DMS153 (cell line): ENCODE measurements at regions not wholly inside any gene's neighbourhood (a gene's known extent, or its start where the extent isn't known, plus 50 kb on each side); places are given as distances from the start of the nearest gene placed in this dataset.
"Not testable (repeated sequence)": the region's sequence is repeated elsewhere in the genome, so short reads cannot be mapped to it uniquely, and the experiment has no call there.

Experiments used
- DNase-seq: peaks from one replicate; lab custom pipeline; 2025; lab: John Stamatoyannopoulos, UW

DNA sequence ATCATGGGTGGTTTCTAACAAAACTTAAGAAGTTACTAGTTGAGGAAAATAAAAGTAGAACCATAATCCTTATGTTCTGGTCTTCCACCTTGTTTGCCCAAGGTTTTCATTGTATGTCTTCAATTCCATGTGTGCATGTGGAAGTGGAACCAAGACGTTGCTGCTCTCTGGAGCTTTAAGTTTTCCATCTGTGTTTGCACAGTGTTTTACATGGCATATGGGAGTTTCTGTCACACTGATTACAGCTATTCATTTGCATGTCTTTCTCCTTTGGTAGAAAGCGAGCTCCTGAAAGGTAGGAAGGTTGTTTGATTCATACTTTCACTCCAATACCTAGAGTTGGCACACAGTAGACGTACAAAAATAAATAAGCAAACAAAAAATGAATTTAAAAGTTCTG, 112.6 kb upstream of the LUZP2 start:
- DNase-seq = no peak

DNA sequence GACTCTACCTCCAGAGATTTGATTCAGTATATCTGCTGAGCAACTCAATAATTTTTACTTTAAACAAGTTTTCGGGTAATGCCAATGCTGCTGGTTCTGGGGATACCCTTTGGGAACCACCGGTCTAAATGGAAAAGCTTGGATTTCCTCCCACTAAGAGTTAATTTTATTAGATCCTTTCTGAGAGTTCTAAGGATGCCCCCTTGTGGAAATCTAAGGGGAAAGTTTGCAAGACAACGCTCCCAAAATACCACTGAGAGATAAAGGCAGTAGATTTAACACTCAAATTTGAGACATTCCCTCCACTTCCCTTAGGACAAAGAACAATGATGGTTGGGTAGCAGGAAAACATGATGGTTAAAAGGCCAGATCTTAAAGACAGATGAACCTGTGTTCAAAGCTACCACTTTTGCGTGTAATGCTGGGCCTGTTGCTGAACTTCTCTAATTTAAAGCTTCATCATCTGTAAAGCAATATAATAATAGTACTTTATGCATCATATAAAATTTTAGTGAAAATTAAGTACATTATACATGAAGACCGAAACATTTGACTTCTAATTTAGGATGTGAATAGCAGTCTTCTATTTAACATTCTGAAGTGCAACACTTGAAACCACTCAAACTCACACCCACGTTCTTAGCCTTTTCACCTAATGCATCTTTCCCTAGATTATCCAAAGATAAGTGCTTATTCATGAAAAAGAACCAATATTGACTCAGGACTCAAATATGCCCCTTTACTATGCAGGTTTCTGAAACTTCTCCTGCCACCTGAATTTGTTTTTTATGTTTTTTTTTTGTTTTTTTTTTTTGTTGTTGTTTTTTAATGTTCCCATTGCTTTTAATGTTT, 110.1 kb upstream of the LUZP2 start:
- peak; percentile 6 for DNase-seq

DNA sequence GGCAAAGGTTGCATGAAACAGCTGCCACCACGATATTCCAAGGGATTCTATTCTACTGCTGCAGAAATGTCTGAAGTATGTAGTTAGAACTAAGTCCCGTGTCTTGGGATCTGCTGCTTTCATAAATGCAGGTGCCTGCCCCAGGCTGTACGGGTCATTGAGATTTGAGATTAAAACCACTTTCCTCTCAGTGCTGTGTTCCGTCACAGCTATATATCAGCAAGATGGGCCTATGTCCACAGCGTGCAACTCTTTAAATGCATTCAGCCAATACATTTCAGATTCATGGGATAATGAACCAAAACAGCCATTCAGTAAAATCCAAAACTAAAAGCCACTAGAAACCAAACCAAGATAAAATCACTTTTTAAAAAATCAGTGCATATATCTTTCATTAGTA, 107.3 kb upstream of the LUZP2 start:
- no peak for DNase-seq

DNA sequence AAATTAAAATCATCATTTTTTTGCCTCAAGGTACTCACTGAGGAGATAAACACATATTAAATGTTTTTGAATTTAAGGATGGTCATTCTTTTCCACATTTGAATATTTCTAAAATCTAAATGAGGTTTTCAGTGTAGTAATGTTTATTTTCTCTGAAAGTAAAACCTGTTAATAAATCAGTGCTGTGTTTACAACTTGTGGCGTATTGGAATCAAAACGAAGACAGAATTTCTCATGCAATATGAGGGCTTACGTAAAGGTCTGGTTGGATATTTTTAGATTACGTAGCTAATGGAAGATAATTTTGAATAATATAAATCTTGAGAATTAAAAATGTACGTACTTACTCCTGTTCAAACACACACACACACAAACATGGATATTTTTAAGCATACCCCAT, 106.8 kb upstream of the LUZP2 start:
- DNase-seq = no peak

DNA sequence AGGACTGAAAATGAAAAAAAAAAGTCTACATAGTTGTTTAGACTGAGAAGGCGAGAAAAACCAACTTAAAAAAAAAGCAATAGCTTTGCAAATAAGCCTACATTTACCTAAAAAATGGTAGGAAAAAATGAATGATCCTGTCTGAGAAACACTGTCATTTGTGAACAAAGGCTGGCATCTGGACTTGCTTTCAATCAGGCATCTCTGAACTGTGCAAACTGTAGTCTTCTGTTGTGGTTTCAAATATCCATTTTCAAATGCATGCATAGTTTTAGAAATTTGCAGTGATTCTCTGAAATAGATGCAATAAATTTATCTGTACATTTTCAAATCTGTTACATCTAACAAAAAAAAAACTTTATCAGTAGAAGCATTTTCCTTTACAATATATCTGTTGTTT, 106.1 kb upstream of the LUZP2 start:
- DNase-seq = no peak

DNA sequence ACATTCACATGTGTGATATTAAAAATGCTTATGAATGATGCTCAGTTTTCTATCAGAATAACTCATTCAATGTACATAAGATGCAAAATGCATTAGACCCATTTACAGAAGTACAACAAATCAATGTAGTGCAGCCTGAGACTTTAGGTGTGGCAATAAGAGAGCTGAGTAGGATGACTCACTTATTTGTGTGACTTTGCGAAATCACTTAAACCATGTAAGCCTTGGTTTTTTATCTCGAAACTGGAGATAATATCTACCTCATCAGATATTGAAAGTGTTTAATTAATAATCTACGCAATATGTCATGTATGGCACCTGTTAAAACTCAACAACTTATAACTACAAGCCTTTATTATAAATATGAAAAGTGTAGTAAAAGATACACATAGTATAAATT, 105.7 kb upstream of the LUZP2 start:
- DNase-seq = no peak

DNA sequence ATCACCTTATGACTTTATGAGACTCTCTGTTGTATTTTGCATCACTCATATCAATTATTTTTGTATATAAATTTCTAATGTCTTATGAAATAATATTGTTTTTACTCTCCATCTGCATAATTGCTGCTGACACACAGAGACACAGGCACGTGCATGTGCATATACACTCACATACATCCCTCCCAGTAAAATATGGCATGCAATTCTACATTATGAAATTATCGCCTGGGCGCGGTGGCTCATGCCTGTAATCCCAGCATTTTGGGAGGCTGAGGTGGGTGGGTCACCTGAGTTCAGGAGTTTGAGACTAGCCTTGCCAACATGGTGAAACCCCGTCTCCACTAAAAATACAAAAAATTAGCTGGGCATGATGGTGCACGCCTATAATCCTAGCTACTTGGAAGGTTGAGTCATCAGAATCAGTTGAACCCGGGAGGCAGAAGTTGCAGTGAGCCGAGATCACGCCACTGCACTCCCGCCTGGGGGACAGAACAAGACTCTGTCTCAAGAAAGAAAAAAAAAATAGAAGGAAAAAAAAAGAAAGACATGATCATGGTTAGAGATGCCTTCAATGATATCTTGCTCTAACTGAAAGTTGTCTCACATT, 96.7 kb upstream of the LUZP2 start:
- DNase-seq = no peak

DNA sequence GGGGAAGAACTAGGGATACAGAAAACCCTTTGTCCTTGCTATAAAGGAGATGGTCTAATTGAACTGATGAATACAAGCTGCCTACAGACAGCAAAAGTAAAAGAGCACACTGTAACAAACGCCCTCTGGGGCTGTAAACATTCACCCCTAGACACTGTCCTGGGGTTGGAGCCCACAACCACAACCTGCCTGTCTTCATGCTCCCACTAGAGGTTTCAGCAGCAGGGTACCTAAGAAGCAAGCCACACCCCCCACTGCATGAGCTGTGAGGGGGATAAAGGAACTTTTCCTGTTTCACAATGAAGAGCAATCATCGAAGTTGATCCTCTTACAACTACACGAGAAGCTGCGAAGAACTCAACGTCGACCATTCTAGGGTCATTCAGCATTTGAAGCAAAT, 90.5 kb upstream of the LUZP2 start:
- no peak for DNase-seq

DNA sequence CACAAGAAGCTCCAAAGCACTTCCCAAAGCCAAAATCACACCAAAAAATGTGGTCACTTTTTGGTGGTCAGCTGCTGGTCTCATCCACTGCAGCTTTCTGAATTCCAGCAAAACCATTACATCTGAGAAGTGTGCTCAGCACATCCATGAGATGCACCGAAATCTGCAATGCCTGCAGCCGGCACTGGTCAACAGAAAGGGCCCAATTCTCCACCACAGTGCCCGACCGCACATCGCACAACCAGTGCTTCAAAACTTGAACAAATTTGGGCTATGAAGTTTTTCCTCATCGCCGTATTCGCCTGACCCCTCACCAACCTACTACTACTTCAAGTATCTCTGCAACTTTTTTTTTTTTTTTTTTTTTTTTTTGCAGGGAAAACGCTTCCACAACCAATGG, 89.9 kb upstream of the LUZP2 start:
- DNase-seq = no peak

DNA sequence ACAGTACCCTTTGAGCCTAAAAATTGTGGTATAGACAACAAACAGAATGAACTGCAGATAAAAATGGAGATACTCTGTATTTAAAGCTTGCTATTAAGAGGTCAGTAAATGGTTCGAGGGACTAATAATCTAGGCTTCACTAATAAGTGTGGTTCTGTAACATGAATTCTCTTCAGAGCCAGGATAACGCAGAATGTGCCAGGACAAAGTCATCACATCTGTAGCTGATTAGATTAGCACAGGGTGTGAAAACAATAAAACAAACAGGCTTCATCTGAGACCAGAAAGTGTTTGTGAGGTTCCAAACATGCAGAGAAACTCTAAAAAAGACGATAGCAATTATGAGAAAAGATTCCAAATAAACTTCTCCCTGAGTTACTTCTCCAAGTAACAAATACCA, 89.1 kb upstream of the LUZP2 start:
- DNase-seq = no peak

DNA sequence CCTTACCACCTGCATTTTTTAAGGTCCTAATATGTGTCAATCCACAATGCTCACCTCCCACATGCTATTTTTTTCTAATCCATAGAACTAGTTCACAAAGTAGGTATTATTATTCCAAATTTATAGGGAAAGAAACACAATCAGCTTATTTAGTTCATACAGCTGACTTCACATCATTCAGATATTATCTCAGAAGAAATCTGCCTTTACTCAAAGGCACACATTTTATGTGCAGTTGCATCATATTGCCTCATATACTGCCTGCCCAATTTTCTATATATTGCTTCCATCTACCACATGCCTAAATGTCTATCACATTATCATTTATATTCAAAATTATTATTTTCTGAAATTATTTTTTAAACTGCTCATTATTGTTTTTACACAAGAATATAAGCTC, 88.7 kb upstream of the LUZP2 start:
- no peak for DNase-seq

DNA sequence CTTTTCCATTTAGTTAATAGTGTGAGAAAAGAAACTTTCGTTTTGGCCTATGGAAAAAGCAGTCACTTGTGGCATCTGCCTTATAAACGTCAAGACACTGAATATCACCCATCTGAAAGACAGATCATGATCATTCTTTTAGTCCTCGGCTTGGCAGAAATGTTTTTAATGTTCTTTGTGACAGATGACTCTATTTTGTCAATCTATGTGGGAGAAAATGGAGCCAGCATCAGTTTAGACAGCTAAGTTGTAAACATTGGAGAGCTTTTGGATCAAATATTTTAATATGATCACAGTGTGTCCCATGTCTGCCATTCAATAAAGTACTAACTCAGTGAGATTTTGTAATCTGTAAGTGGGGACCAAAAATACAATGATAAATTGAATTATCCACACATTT, 85.1 kb upstream of the LUZP2 start:
- DNase-seq = no peak

DNA sequence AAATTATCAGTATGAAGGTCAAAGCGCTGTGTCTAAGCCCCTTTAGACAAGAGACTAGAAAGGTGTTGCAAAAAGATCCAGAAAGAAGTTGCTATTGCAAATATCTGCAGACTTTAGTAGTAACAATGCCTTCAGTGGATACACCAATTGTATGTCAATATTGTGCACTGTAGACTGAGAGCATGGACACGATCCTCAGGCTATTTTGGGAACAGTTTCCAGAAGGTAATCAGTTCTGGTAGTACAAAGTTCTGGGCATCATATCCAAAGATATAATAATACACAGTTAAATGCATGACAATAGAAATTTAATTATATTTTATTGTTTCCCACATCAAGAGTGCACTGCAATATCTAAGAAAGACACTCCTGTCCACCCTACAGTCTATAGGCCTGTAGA, 84.1 kb upstream of the LUZP2 start:
- DNase-seq = no peak

DNA sequence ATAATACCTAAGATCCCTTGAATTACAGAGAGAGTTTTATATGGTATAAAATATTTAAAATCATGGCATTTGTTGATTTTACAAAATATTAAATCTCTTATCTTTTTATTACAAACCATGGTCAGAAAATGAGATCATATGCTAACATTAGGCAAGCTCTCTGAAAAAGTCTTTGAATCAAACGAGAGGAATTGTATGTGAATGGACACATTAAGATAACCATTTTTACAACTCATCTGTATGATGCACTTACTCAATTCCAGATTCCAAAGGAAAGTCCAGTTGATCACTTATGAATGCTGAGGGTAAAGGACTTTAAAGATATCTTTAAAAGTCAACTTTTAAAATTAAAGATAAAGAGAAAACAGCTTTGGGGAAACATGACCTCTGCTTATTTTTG, 83.5 kb upstream of the LUZP2 start:
- DNase-seq = no peak

DNA sequence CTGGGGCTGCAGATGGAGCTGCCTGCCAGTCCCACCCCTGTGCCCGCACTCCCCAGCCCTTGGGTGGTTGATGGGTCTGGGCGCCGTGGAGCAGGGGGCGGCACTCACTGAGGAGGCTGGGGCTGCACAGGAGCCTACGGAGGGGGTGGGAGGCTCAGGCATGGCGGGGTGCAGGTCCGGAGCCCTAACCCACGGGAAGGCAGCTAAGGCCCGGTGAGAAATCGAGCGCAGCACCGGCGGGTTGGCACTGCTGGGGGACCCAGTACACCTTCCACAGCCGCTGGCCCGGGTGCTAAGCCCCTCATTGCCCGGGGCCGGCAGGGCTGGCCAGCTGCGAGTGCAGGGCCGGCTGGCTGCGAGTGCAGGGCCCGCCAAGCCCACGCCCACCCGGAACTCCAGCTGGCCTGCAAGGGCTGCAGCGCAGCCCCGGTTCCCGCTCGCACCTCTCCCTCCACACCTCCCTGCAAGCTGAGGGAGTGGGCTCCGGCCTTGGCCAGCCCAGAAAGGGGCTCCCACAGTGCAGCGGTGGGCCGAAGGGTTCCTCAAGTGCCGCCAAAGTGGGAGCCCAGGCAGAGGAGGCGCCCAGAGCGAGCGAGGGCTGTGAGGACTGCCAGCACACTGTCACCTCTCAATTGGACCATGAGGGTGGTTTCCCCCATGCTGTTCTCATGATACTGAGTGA, 80.8 kb upstream of the LUZP2 start:
- not testable (repeated sequence) for DNase-seq

DNA sequence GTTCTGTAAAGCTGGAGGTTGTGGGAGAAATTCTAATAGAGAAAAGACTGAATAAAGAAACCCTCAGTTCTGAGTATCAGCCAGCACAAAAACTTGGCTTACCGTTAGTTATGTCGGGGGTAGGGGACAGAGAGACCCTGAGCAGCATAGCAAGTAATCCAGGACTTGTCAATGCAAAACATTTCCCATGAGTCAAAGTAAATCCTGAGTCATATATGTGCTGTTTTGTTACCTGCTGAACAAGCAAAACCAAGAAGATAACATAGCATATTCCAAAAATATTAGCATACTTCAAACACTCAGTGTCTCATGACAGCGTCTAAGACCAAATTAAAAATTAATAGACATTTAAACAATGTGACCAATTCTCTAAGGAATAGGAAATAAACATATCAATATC, 75.1 kb upstream of the LUZP2 start:
- no peak for DNase-seq

DNA sequence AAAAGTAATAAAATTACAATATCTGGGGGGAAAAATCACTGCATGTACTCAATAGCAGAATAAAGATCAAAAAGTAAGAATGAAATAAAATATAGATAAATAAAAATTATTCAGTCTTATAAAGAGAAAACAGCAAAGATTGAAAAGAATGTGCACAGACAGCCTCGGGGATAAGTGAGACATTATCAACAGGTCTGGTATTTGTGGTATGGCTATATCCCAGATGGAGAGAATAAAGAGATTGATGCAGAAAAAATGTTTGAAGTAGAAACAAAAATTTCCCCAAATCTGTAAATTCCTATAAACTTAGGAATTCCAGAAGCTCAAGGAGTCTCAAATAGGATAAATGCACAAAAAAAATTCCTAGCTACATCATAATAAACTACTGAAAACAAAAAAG, 74.5 kb upstream of the LUZP2 start:
- no peak for DNase-seq

DNA sequence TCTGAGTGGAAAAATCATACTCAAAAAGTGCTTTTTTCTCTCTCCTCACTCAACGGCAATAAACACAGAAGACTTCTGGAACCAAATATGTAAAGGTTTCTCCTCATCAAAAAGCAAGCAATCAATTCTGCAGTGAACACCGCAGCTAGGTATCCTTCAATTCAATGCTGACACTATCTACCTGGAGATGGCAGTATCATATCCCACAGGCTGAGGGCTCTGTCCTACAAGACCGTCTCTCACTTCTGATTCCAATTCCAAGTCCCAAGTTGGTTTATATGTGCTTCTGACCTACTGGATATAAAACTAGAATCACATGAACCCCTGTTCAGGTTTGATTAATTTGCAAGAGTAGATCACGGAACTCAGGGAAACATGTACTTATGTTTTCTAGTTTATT, 59.7 kb upstream of the LUZP2 start:
- DNase-seq = no peak
